ENCODE measurements at regions not wholly inside any gene's neighbourhood (a gene's known extent, or its start where the extent isn't known, plus 50 kb on each side); places are given as distances from the start of the nearest gene placed in this dataset.

GRCh38 chr3:127469760-127470159 lies 120.8 kb downstream of the TPRA1 start:
- Histone ChIP-seq H2BK20ac (ENCODE audit: low read depth, low read length, poor library complexity, severe bottlenecking) (no peak overlapping the region), H3K14ac (ENCODE audit: insufficient read depth, low read length) (no peak overlapping the region), H4K8ac (replicated peaks; ENCODE audit: insufficient read length, low read depth, low read length) (no peak overlapping the region), H4K91ac (ENCODE audit: insufficient read length, low read depth, low read length) (no peak overlapping the region), H3K9ac (ENCODE audit: extremely low read depth, insufficient read length, low read length) (no peak overlapping the region), H2BK15ac (ENCODE audit: low read depth, low read length) (no peak overlapping the region), H3K27me3 (ENCODE audit: insufficient read depth, low read length) (no peaks in the 10 kb centered on the region), H3T11ph (ENCODE audit: low read length) (no peak overlapping the region), H3K79me2 (ENCODE audit: insufficient read depth, low read length) (no peaks in the 10 kb centered on the region), H3K56ac (ENCODE audit: insufficient read length, low read depth, low read length) (no peak overlapping the region), H3K4me1 (ENCODE audit: insufficient read depth, low read length) (no peaks in the 10 kb centered on the region; the same call in 1 of the 2 replicates), H3K18ac (ENCODE audit: insufficient read length, low read depth, low read length) (no peak overlapping the region), H3K27ac (ENCODE audit: insufficient read length, low read depth, low read length) (no peak overlapping the region), H4K20me1 (ENCODE audit: control insufficient read depth, insufficient read depth, insufficient read length) (no peaks in the 10 kb centered on the region), H3K79me1 (ENCODE audit: insufficient read depth, low read depth, low read length, poor library complexity, severe bottlenecking) (no peaks in the 10 kb centered on the region), H3K9me3 (ENCODE audit: control insufficient read depth, low read depth, low read length) (no peaks in the 10 kb centered on the region), H2BK120ac (ENCODE audit: low read depth, low read length, poor library complexity, severe bottlenecking) (no peak overlapping the region), H2AK5ac (ENCODE audit: insufficient read length, low read length) (no peak overlapping the region), H2BK12ac (ENCODE audit: insufficient read length, low read depth, low read length) (no peak overlapping the region), H4K5ac (ENCODE audit: insufficient read length, low read depth, low read length) (no peak overlapping the region), H3K4me2 (ENCODE audit: insufficient read depth, insufficient read length, low read length) (no peak overlapping the region), H3K4ac (ENCODE audit: low read depth, low read length) (no peak overlapping the region), H3K23ac (ENCODE audit: insufficient read length, low read depth, low read length) (no peak overlapping the region), H3K23me2 (ENCODE audit: insufficient read length, low read depth, low read length, poor library complexity, severe bottlenecking) (no peaks in the 10 kb centered on the region), H2BK5ac (ENCODE audit: insufficient read length, low read length) (no peak overlapping the region), H2AFZ (ENCODE audit: low read length) (no peak overlapping the region)
- peaks cover 7% of the 10 kb centered on the region in 2 experiments for H3K9me3 Mint-ChIP-seq
- H3K4me3 Mint-ChIP-seq, result no peak overlapping the region
- H3K27ac Mint-ChIP-seq, result no peak overlapping the region
- no peak for DNase-seq
- no CpG with 5 or more reads among the region's 9 CpGs for WGBS (ENCODE audit: extremely low coverage, insufficient read length, low lambda C conversion rate)
- peaks cover 12% of the 10 kb centered on the region for H3K27me3 Mint-ChIP-seq (ENCODE audit: low read depth)
- peaks cover 11 to 15% of the 10 kb centered on the region in 2 experiments for H3K4me1 Mint-ChIP-seq
- no peak for TF ChIP-seq CTCF (conservative IDR thresholded peaks at IDR 0.05)
- peaks cover 3 to 8% (median 7%) of the 10 kb centered on the region in 3 experiments; a peak in 6 of 7 replicates for H3K36me3 Mint-ChIP-seq (ENCODE audit: insufficient read depth in 1 of 3, low read depth in 3 of 3)
